HepG2 (cell line): ENCODE measurements at regions not wholly inside any gene's neighbourhood (a gene's known extent, or its start where the extent isn't known, plus 50 kb on each side); places are given as distances from the start of the nearest gene placed in this dataset.

Source experiments
- ATAC-seq: fragments of 200-7000 bp; cut with Tn5 transposase; 3 replicates; pipeline ENCODE4 v1.9.1; 2020; ENCODE audit warnings: mild to moderate bottlenecking, moderate library complexity
- BruUV-seq: library from RNA; stranded (reverse); fragments of 400-500 nt; replicated peaks from 2 replicates; lab custom pipeline; 2021; lab: Mats Ljungman, UMichigan
- CTCF ChIA-PET: fragments of 300-600 bp; formaldehyde crosslinking; extraction: SDS; loops from one replicate; lab custom pipeline; 2021; ENCODE audit warnings: low total read pairs, inconsistent platforms, low intra/inter-chr PET ratio; lab: Yijun Ruan, JAX
- POLR2A ChIA-PET: fragments of 350-600 bp; sonication (Branson Sonifier 250); formaldehyde crosslinking; loops from one replicate; lab custom pipeline; 2020; ENCODE audit warnings: antibody characterized with exemption, inconsistent platforms; lab: Yijun Ruan, JAX
- DNase-seq: peaks from one replicate; pipeline ENCODE4 v3.0.0-alpha.2; 2015; ENCODE audit warnings: low spot score
- FAIRE-seq: peaks from 3 replicates; lab custom pipeline; 2011; peaks lifted over from hg19 to GRCh38; lab: Jason Lieb, UNC
- H2AFZ ChIP-seq: one replicate; pipeline ENCODE4 v1.6.1; 2011; ENCODE audit warnings: low read length, inconsistent platforms
- H3K27ac ChIP-seq: fragments of 300-600 bp; 3 replicates; pipeline ENCODE4 v1.8.0; 2011; ENCODE audit warnings: mixed run types, mild to moderate bottlenecking, mixed read lengths, low read length, inconsistent platforms; ENCODE audit not compliant: insufficient read depth; ENCODE audit errors: extremely low read length
- H3K27me3 ChIP-seq, 2 experiments: fragments of 200-600 bp in 1 of 2; 2 replicates in 1 of 2; 3 replicates in 1 of 2; pipeline versions ENCODE4 v1.6.0 to v1.8.0; 2011; ENCODE audit warnings: low read length in 2 of 2, mild to moderate bottlenecking in 2 of 2, moderate library complexity in 2 of 2, inconsistent platforms in 1 of 2; ENCODE audit not compliant: insufficient read depth in 2 of 2, control insufficient read depth in 1 of 2
- H3K36me3 ChIP-seq, 2 experiments: fragments of 200-600 bp in 1 of 2; replicated peaks in 1 of 2; 2 replicates in 1 of 2; 3 replicates in 1 of 2; pipeline versions ENCODE4 v1.5.1 to v1.8.0; 2011; ENCODE audit warnings: low read length in 2 of 2, inconsistent platforms in 1 of 2; ENCODE audit not compliant: insufficient read depth in 2 of 2, control insufficient read depth in 1 of 2
- H3K4me1 ChIP-seq: 2 replicates; pipeline ENCODE4 v1.5.1; 2012; ENCODE audit warnings: low read length, inconsistent platforms; ENCODE audit not compliant: insufficient read depth
- H3K4me2 ChIP-seq: 2 replicates; pipeline ENCODE4 v1.6.0; 2011; ENCODE audit warnings: low read depth, low read length, inconsistent platforms
- H3K4me3 ChIP-seq, 3 experiments: fragments of 200-600 bp in 1 of 3; sonication (generic), shearing (Covaris generic) in 1 of 3; replicated peaks in 1 of 3; 2 replicates each; pipeline ENCODE4 v1.5.1; 2011 to 2016; ENCODE audit warnings: low read length in 3 of 3, inconsistent platforms in 2 of 3, low read depth in 2 of 3, mild to moderate bottlenecking in 2 of 3, control low read depth in 1 of 3, mixed read lengths in 1 of 3; ENCODE audit not compliant: insufficient read depth in 1 of 3
- H3K79me2 ChIP-seq: one replicate; pipeline ENCODE4 v1.6.1; 2011; ENCODE audit warnings: low read length, inconsistent platforms; ENCODE audit not compliant: insufficient read depth
- H3K9ac ChIP-seq: 2 replicates; pipeline ENCODE4 v1.6.0; 2011; ENCODE audit warnings: mild to moderate bottlenecking, low read depth, low read length, inconsistent platforms; ENCODE audit not compliant: insufficient read depth
- H3K9me3 ChIP-seq: 2 replicates; pipeline ENCODE4 v1.5.1; 2012; ENCODE audit warnings: mild to moderate bottlenecking, low read length
- H4K20me1 ChIP-seq: 2 replicates; pipeline ENCODE4 v1.6.0; 2011; ENCODE audit warnings: inconsistent platforms, mild to moderate bottlenecking, low read length, moderate library complexity; ENCODE audit not compliant: insufficient read depth
- AGO2 ChIP-seq: fragments of 200-400 bp; formaldehyde crosslinking; optimal IDR thresholded peaks from 2 replicates; pipeline ENCODE3; 2017; ENCODE audit warnings: mild to moderate bottlenecking, low read depth, low read length, moderate library complexity
- ATM ChIP-seq: fragments of 450-650 bp; IDR thresholded peaks from 2 replicates; pipeline ENCODE4 v1.7.1; 2017; ENCODE audit warnings: mild to moderate bottlenecking, borderline replicate concordance
- BRCA1 ChIP-seq: sonication (generic); formaldehyde crosslinking; IDR thresholded peaks from 2 replicates; pipeline ENCODE4 v1.4.0; 2020; ENCODE audit warnings: missing genetic modification reagents
- MTA1 ChIP-seq: sonication (generic); formaldehyde crosslinking; IDR thresholded peaks from 2 replicates; pipeline ENCODE4 v1.4.0; 2020; ENCODE audit warnings: missing genetic modification reagents, mild to moderate bottlenecking, borderline replicate concordance
- SYNCRIP ChIP-seq: fragments of 200-400 bp; formaldehyde crosslinking; IDR thresholded peaks from 2 replicates; pipeline ENCODE4 v1.6.1; 2018; ENCODE audit warnings: mild to moderate bottlenecking, low read depth, low read length; ENCODE audit not compliant: insufficient read depth
- TBL1XR1 ChIP-seq: fragments of 150-350 bp; IDR thresholded peaks from 2 replicates; pipeline ENCODE4 v1.6.1; 2014; ENCODE audit warnings: borderline replicate concordance, low read length; ENCODE audit not compliant: partially characterized antibody
- TEAD2 ChIP-seq: sonication (generic); formaldehyde crosslinking; IDR thresholded peaks from 2 replicates; pipeline ENCODE4 v1.9.0; 2021; ENCODE audit warnings: missing genetic modification reagents
- TRIM24 ChIP-seq: sonication (generic); formaldehyde crosslinking; IDR thresholded peaks from 2 replicates; pipeline ENCODE4 v1.8.0; 2022; ENCODE audit warnings: mild to moderate bottlenecking, missing genetic modification reagents
- ZNF556 ChIP-seq: sonication (generic); formaldehyde crosslinking; IDR thresholded peaks from 2 replicates; pipeline ENCODE4 v1.4.0; 2020; ENCODE audit warnings: mild to moderate bottlenecking, missing genetic modification reagents, borderline replicate concordance
- WGBS: methylation state at CpG from one replicate; pipeline ENCODE4 v1.1.6; 2017; ENCODE audit warnings: low lambda C conversion rate; 5-methylcytosine and 5-hydroxymethylcytosine counted together
- in situ Hi-C: cut with HindIII; loops from 2 replicates; pipeline ENCODE4 v1.10.0; 2017; ENCODE audit warnings: low pct_unique_long_range_greater_than_20kb; ENCODE audit not compliant: extremely low pct_ligation_motif_present
- intact Hi-C: fragments of 100-400 bp; cut with micrococcal nuclease; formaldehyde crosslinking; loops from one replicate; pipeline ENCODE4 v1.10.0; 2022; ENCODE audit not compliant: unreplicated experiment
- TF ChIP-seq, protein P1 (sequence below): sonication (generic); formaldehyde crosslinking; IDR thresholded peaks from 2 replicates; pipeline ENCODE4 v1.4.0; 2020; ENCODE audit warnings: missing genetic modification reagents
- TF ChIP-seq, protein P2 (sequence below): sonication (generic); formaldehyde crosslinking; IDR thresholded peaks from 2 replicates; pipeline ENCODE4 v1.9.0; 2021; ENCODE audit warnings: missing genetic modification reagents, borderline replicate concordance
- TF ChIP-seq, protein P3 (sequence below): sonication (generic); formaldehyde crosslinking; IDR thresholded peaks from 2 replicates; pipeline ENCODE4 v1.5.1; 2020; ENCODE audit warnings: missing genetic modification reagents, mild to moderate bottlenecking, borderline replicate concordance

DNA sequence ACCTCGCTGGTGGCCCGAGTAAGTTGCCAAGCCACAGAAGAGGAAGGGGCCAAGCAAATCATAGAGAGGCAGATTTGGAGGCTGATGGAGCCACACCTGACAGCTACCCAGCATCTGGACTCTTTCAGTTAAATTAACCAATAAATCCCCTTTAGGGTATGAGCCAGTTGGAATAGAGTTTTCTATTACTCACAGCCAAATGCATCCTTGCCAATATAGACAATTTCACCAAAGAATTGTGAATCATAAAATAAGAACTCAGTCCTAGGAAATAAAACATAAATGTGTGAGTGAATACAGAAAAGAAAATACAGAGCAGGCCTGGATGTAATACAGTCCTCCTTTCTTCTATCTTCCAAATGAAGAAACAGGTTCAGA, 161.6 kb upstream of the ANKRD28 start:
- H3K9ac ChIP-seq, result no peak overlapping the region
- DNase-seq (no peak), FAIRE-seq (no peak), ATAC-seq (no peak)
- no peak overlapping the region for H2AFZ ChIP-seq
- no TSS peak for BruUV-seq
- no peaks in the 10 kb centered on the region for H3K36me3 ChIP-seq
- H4K20me1 ChIP-seq, result no peaks in the 10 kb centered on the region
- no peaks in the 10 kb centered on the region for H3K79me2 ChIP-seq
- intact Hi-C loops, result no loop called here
- H3K4me3 ChIP-seq, result no peak overlapping the region
- 29% methylated on average over 2 of the region's 2 CpGs for WGBS
- ChIA-PET POLR2A (no interaction called here), CTCF (no interaction called here)
- TF ChIP-seq TEAD2 (CRISPR knock-in tag) (no peak), TRIM24 (no peak), MTA1 (CRISPR knock-in tag) (no peak), AGO2 (no peak), TBL1XR1 (no peak), SYNCRIP (no peak), BRCA1 (no peak), ZNF556 (no peak), ATM (no peak)
- TF ChIP-seq, protein P1, sequence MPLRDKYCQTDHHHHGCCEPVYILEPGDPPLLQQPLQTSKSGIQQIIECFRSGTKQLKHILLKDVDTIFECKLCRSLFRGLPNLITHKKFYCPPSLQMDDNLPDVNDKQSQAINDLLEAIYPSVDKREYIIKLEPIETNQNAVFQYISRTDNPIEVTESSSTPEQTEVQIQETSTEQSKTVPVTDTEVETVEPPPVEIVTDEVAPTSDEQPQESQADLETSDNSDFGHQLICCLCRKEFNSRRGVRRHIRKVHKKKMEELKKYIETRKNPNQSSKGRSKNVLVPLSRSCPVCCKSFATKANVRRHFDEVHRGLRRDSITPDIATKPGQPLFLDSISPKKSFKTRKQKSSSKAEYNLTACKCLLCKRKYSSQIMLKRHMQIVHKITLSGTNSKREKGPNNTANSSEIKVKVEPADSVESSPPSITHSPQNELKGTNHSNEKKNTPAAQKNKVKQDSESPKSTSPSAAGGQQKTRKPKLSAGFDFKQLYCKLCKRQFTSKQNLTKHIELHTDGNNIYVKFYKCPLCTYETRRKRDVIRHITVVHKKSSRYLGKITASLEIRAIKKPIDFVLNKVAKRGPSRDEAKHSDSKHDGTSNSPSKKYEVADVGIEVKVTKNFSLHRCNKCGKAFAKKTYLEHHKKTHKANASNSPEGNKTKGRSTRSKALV (CRISPR knock-in tag), result no peak
- TF ChIP-seq, protein P2, sequence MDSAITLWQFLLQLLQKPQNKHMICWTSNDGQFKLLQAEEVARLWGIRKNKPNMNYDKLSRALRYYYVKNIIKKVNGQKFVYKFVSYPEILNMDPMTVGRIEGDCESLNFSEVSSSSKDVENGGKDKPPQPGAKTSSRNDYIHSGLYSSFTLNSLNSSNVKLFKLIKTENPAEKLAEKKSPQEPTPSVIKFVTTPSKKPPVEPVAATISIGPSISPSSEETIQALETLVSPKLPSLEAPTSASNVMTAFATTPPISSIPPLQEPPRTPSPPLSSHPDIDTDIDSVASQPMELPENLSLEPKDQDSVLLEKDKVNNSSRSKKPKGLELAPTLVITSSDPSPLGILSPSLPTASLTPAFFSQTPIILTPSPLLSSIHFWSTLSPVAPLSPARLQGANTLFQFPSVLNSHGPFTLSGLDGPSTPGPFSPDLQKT, result no peak
- TF ChIP-seq, protein P3, sequence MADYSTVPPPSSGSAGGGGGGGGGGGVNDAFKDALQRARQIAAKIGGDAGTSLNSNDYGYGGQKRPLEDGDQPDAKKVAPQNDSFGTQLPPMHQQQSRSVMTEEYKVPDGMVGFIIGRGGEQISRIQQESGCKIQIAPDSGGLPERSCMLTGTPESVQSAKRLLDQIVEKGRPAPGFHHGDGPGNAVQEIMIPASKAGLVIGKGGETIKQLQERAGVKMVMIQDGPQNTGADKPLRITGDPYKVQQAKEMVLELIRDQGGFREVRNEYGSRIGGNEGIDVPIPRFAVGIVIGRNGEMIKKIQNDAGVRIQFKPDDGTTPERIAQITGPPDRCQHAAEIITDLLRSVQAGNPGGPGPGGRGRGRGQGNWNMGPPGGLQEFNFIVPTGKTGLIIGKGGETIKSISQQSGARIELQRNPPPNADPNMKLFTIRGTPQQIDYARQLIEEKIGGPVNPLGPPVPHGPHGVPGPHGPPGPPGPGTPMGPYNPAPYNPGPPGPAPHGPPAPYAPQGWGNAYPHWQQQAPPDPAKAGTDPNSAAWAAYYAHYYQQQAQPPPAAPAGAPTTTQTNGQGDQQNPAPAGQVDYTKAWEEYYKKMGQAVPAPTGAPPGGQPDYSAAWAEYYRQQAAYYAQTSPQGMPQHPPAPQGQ (CRISPR knock-in tag), result no peak
- H3K27me3 ChIP-seq, result no peaks in the 10 kb centered on the region
- H3K4me1 ChIP-seq, result peaks cover 14% of the 10 kb centered on the region
- H3K27ac ChIP-seq, result no peak overlapping the region
- H3K9me3 ChIP-seq, result no peaks in the 10 kb centered on the region
- in situ Hi-C loops, result no loop called here
- no peak overlapping the region for H3K4me2 ChIP-seq
